H9 (cell line): ENCODE measurements at regions not wholly inside any gene's neighbourhood (a gene's known extent, or its start where the extent isn't known, plus 50 kb on each side); places are given as distances from the start of the nearest gene placed in this dataset.

ENCODE experiments used
- DNase-seq: peaks from one replicate; pipeline ENCODE4 v3.0.0-alpha.2; 2017
- H2AFZ ChIP-seq: one replicate; pipeline ENCODE4 v1.6.1; 2013; ENCODE audit warnings: mild to moderate bottlenecking, low read length, control low read depth, moderate library complexity
- H2AK5ac ChIP-seq: 2 replicates; pipeline ENCODE4 v1.6.1; 2013; ENCODE audit warnings: low read length, control low read depth, mixed read lengths; ENCODE audit not compliant: insufficient read length
- H2BK120ac ChIP-seq: one replicate; pipeline ENCODE4 v1.6.1; 2013; ENCODE audit warnings: low read depth, mild to moderate bottlenecking, low read length, control low read depth, inconsistent platforms; ENCODE audit not compliant: poor library complexity, severe bottlenecking
- H2BK12ac ChIP-seq: 2 replicates; pipeline ENCODE4 v1.6.1; 2013; ENCODE audit warnings: low read length, control low read depth, mixed read lengths, low read depth; ENCODE audit not compliant: insufficient read length
- H2BK15ac ChIP-seq: 2 replicates; pipeline ENCODE4 v1.6.1; 2013; ENCODE audit warnings: low read depth, low read length, control low read depth
- H2BK20ac ChIP-seq: one replicate; pipeline ENCODE4 v1.6.1; 2013; ENCODE audit warnings: low read depth, mild to moderate bottlenecking, low read length, control low read depth, inconsistent platforms; ENCODE audit not compliant: poor library complexity, severe bottlenecking
- H2BK5ac ChIP-seq: 2 replicates; pipeline ENCODE4 v1.6.1; 2013; ENCODE audit warnings: low read length, control low read depth, mixed read lengths; ENCODE audit not compliant: insufficient read length
- H3K14ac ChIP-seq: 2 replicates; pipeline ENCODE4 v1.6.1; 2013; ENCODE audit warnings: low read length, control low read depth; ENCODE audit not compliant: insufficient read depth
- H3K18ac ChIP-seq: 2 replicates; pipeline ENCODE4 v1.6.1; 2013; ENCODE audit warnings: low read depth, mild to moderate bottlenecking, mixed read lengths, low read length, control low read depth; ENCODE audit not compliant: insufficient read length
- H3K23ac ChIP-seq: 2 replicates; pipeline ENCODE4 v1.6.1; 2013; ENCODE audit warnings: low read length, control low read depth, mixed read lengths, low read depth; ENCODE audit not compliant: insufficient read length
- H3K23me2 ChIP-seq: 2 replicates; pipeline ENCODE4 v1.6.1; 2013; ENCODE audit warnings: low read depth, mild to moderate bottlenecking, mixed read lengths, low read length, control low read depth; ENCODE audit not compliant: insufficient read length, poor library complexity, severe bottlenecking
- H3K27ac ChIP-seq: 2 replicates; pipeline ENCODE4 v1.5.1; 2013; ENCODE audit warnings: low read length, control low read depth, mixed read lengths, low read depth; ENCODE audit not compliant: insufficient read length
- H3K27me3 ChIP-seq: 2 replicates; pipeline ENCODE4 v1.6.1; 2013; ENCODE audit warnings: low read length, control low read depth, inconsistent platforms; ENCODE audit not compliant: insufficient read depth
- H3K4ac ChIP-seq: 2 replicates; pipeline ENCODE4 v1.6.1; 2013; ENCODE audit warnings: low read depth, mild to moderate bottlenecking, control low read depth, inconsistent platforms, low read length, moderate library complexity
- H3K4me1 ChIP-seq: 2 replicates; pipeline ENCODE4 v1.6.1; 2013; ENCODE audit warnings: low read length, control low read depth, inconsistent platforms; ENCODE audit not compliant: insufficient read depth
- H3K4me2 ChIP-seq: 2 replicates; pipeline ENCODE4 v1.6.1; 2013; ENCODE audit warnings: low read length, control low read depth, mixed read lengths; ENCODE audit not compliant: insufficient read length, insufficient read depth
- H3K56ac ChIP-seq: 2 replicates; pipeline ENCODE4 v1.6.1; 2013; ENCODE audit warnings: low read depth, mild to moderate bottlenecking, mixed read lengths, low read length, control low read depth; ENCODE audit not compliant: insufficient read length
- H3K79me1 ChIP-seq: 2 replicates; pipeline ENCODE4 v1.6.1; 2013; ENCODE audit warnings: low read depth, mild to moderate bottlenecking, moderate library complexity, low read length, control low read depth, inconsistent platforms; ENCODE audit not compliant: insufficient read depth, poor library complexity, severe bottlenecking
- H3K79me2 ChIP-seq: 2 replicates; pipeline ENCODE4 v1.6.1; 2013; ENCODE audit warnings: low read length, control low read depth, inconsistent platforms; ENCODE audit not compliant: insufficient read depth
- H3K9ac ChIP-seq: 2 replicates; pipeline ENCODE4 v1.6.1; 2013; ENCODE audit warnings: low read length, control low read depth, mixed read lengths; ENCODE audit not compliant: insufficient read length; ENCODE audit errors: extremely low read depth
- H3K9me3 ChIP-seq: one replicate; pipeline ENCODE4 v1.6.1; 2013; ENCODE audit warnings: low read depth, low read length, inconsistent platforms; ENCODE audit not compliant: control insufficient read depth
- H3T11ph ChIP-seq: one replicate; pipeline ENCODE4 v1.6.1; 2013; ENCODE audit warnings: mild to moderate bottlenecking, low read length, control low read depth, inconsistent platforms
- H4K20me1 ChIP-seq: one replicate; pipeline ENCODE4 v1.6.1; 2013; ENCODE audit not compliant: control insufficient read depth, insufficient read length, insufficient read depth
- H4K5ac ChIP-seq: 2 replicates; pipeline ENCODE4 v1.6.1; 2013; ENCODE audit warnings: low read depth, mild to moderate bottlenecking, mixed read lengths, low read length, control low read depth; ENCODE audit not compliant: insufficient read length
- H4K8ac ChIP-seq: replicated peaks from 2 replicates; pipeline ENCODE4 v1.6.1; 2013; ENCODE audit warnings: low read length, control low read depth, mixed read lengths, low read depth; ENCODE audit not compliant: insufficient read length
- H4K91ac ChIP-seq: 2 replicates; pipeline ENCODE4 v1.6.1; 2013; ENCODE audit warnings: low read depth, mild to moderate bottlenecking, moderate library complexity, mixed read lengths, low read length, control low read depth; ENCODE audit not compliant: insufficient read length
- H3K27ac Mint-ChIP-seq, 3 experiments: 2 replicates in 2 of 3; 3 replicates in 1 of 3; pipeline ENCODE4 v1.8.0; 2020 to 2021; ENCODE audit warnings: mixed read lengths in 3 of 3, mild to moderate bottlenecking in 1 of 3, moderate library complexity in 1 of 3
- H3K27me3 Mint-ChIP-seq: 2 replicates; pipeline ENCODE4 v1.8.0; 2021; ENCODE audit warnings: low read depth, mild to moderate bottlenecking, moderate library complexity, mixed read lengths
- H3K36me3 Mint-ChIP-seq, 3 experiments: 2 replicates in 2 of 3; 3 replicates in 1 of 3; pipeline ENCODE4 v1.8.0; 2020 to 2021; ENCODE audit warnings: low read depth in 3 of 3, mixed read lengths in 3 of 3; ENCODE audit not compliant: insufficient read depth in 1 of 3
- H3K4me1 Mint-ChIP-seq, 2 experiments: 2 replicates each; pipeline ENCODE4 v1.8.0; 2020; ENCODE audit warnings: mixed read lengths in 2 of 2
- H3K4me3 Mint-ChIP-seq, 2 experiments: 2 replicates in 1 of 2; 3 replicates in 1 of 2; pipeline ENCODE4 v1.8.0; 2020 to 2021; ENCODE audit warnings: mild to moderate bottlenecking in 2 of 2, mixed read lengths in 2 of 2, moderate library complexity in 1 of 2
- H3K9me3 Mint-ChIP-seq, 2 experiments: 2 replicates in 1 of 2; 3 replicates in 1 of 2; pipeline ENCODE4 v1.8.0; 2020; ENCODE audit warnings: mild to moderate bottlenecking in 2 of 2, mixed read lengths in 2 of 2, moderate library complexity in 1 of 2
- WGBS: extraction: QIAGEN DNeasy Blood & Tissue Kit; methylation state at CpG from one replicate; pipeline ENCODE4 v1.1.7; 2013; ENCODE audit warnings: missing lambda C conversion rate, low lambda C conversion rate, mixed read lengths; ENCODE audit not compliant: insufficient read length; ENCODE audit errors: extremely low coverage; 5-methylcytosine and 5-hydroxymethylcytosine counted together
- TF ChIP-seq, protein P1 (sequence below): fragments of 200-600 bp; sonication (generic); conservative IDR thresholded peaks from 3 replicates; pipeline ENCODE4 v1.8.0; 2021; ENCODE audit warnings: antibody characterized with exemption, mild to moderate bottlenecking

DNA sequence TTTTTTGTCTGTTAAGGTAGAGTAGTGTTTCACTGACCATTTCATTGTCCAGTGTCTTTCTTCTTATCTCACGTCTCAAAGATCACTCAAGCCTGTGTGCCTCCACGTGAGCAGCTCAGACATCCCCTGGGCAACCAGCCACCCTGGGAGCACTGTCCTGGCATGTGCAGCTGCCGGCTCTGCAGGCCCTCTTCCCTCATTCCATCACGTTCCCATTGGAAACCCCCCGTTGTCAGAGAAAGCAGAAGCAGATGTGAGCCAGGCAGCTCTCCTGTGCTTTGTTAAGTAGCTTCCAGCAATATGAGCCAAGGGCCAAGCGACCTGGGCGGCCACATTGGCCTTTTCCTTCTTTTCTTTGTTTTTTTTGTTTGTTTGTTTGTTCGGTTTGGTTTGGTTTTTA, 233.2 kb upstream of the SYNDIG1 start:
- Histone ChIP-seq H3K23me2 (no peaks in the 10 kb centered on the region), H2BK15ac (no peak overlapping the region), H3K9me3 (no peaks in the 10 kb centered on the region), H2AFZ (no peak overlapping the region), H4K8ac (no peak overlapping the region), H4K20me1 (no peaks in the 10 kb centered on the region), H3K23ac (no peak overlapping the region), H3K79me1 (no peaks in the 10 kb centered on the region), H3K27ac (no peak overlapping the region), H3K9ac (no peak overlapping the region), H3K4me2 (no peak overlapping the region), H2BK20ac (no peak overlapping the region), H3K14ac (no peak overlapping the region), H2BK120ac (no peak overlapping the region), H3K27me3 (no peaks in the 10 kb centered on the region), H3K4me1 (no peaks in the 10 kb centered on the region), H3T11ph (no peak overlapping the region), H3K79me2 (no peaks in the 10 kb centered on the region), H2BK12ac (no peak overlapping the region), H3K18ac (no peak overlapping the region), H4K91ac (no peak overlapping the region), H3K56ac (no peak overlapping the region), H2AK5ac (no peak overlapping the region), H2BK5ac (no peak overlapping the region), H4K5ac (no peak overlapping the region), H3K4ac (no peak overlapping the region)
- H3K4me1 Mint-ChIP-seq = peaks cover 4 to 6% of the 10 kb centered on the region in 2 experiments; a peak in 3 of 4 replicates
- no peak overlapping the region for H3K4me3 Mint-ChIP-seq
- no peak for DNase-seq
- no peak overlapping the region for H3K27ac Mint-ChIP-seq
- WGBS = no CpG with 5 or more reads among the region's 8 CpGs
- TF ChIP-seq, protein P1, sequence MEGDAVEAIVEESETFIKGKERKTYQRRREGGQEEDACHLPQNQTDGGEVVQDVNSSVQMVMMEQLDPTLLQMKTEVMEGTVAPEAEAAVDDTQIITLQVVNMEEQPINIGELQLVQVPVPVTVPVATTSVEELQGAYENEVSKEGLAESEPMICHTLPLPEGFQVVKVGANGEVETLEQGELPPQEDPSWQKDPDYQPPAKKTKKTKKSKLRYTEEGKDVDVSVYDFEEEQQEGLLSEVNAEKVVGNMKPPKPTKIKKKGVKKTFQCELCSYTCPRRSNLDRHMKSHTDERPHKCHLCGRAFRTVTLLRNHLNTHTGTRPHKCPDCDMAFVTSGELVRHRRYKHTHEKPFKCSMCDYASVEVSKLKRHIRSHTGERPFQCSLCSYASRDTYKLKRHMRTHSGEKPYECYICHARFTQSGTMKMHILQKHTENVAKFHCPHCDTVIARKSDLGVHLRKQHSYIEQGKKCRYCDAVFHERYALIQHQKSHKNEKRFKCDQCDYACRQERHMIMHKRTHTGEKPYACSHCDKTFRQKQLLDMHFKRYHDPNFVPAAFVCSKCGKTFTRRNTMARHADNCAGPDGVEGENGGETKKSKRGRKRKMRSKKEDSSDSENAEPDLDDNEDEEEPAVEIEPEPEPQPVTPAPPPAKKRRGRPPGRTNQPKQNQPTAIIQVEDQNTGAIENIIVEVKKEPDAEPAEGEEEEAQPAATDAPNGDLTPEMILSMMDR = no peak
- no peaks in the 10 kb centered on the region for H3K27me3 Mint-ChIP-seq
- no peaks in the 10 kb centered on the region for H3K9me3 Mint-ChIP-seq
- no peaks in the 10 kb centered on the region; a peak in 1 of 7 replicates for H3K36me3 Mint-ChIP-seq
